Psoas muscle (tissue), 7 donors: ENCODE measurements at regions not wholly inside any gene's neighbourhood (a gene's known extent, or its start where the extent isn't known, plus 50 kb on each side); places are given as distances from the start of the nearest gene placed in this dataset.

ENCODE experiments used
- ATAC-seq, 4 donors: fragments of 200-7000 bp; cut with Tn5 transposase; one replicate each; pipeline ENCODE4 v1.9.1; 2020; ENCODE audit warnings: moderate library complexity in 3 of 4, mild to moderate bottlenecking in 2 of 4
- DNase-seq, 2 donors: peaks; one replicate each; pipeline ENCODE4 v3.0.0-alpha.2; 2020
- H3K27ac ChIP-seq: fragments of 200-600 bp; one replicate; pipeline ENCODE4 v1.8.0; 2022
- H3K27me3 ChIP-seq, 3 donors: fragments of 200-600 bp in 1 of 3; one replicate each; pipeline versions ENCODE4 v1.6.1 to v1.8.0; 2013 to 2022; ENCODE audit warnings: low read length in 2 of 3, mild to moderate bottlenecking in 2 of 3, moderate library complexity in 1 of 3; ENCODE audit not compliant: insufficient read depth in 3 of 3
- H3K36me3 ChIP-seq, 2 donors: fragments of 200-600 bp in 1 of 2; one replicate each; pipeline versions ENCODE4 v1.6.1 to v1.8.0; 2013 to 2022; ENCODE audit warnings: low read depth in 1 of 2, mild to moderate bottlenecking in 1 of 2, moderate library complexity in 1 of 2; ENCODE audit not compliant: insufficient read depth in 1 of 2
- H3K4me1 ChIP-seq: fragments of 200-600 bp; one replicate; pipeline ENCODE4 v1.8.0; 2022
- H3K4me3 ChIP-seq: fragments of 200-600 bp; one replicate; pipeline ENCODE4 v1.8.0; 2022; ENCODE audit warnings: mild to moderate bottlenecking
- H3K9me3 ChIP-seq: fragments of 200-600 bp; one replicate; pipeline ENCODE4 v1.8.0; 2022
- WGBS, 3 donors: extraction: QIAGEN DNeasy Blood & Tissue Kit; methylation state at CpG; one replicate each; pipeline versions ENCODE4 v1.1.6 to v1.1.7; 2013; 5-methylcytosine and 5-hydroxymethylcytosine counted together
- intact Hi-C, 2 donors: fragments of 100-400 bp; cut with DNase I; formaldehyde crosslinking; loops; one replicate each; pipeline versions ENCODE4 v1.11.0 to v1.14.2; 2022
- TF ChIP-seq, protein P1 (sequence below): fragments of 200-600 bp; IDR thresholded peaks from one replicate; pipeline ENCODE4 v1.8.0; 2022; ENCODE audit warnings: antibody characterized with exemption
- donor health status: healthy with polysubstance abuse.
- donor health status: DM: no; HTN: no; CAD: no; lungs with moderate emphysema.
- donor health status: Bipolar disorder and iron deficiency.
- donor health status: healthy.
- donor health status: DM: yes; HTN: yes; CAD: no.
- donor health status: DM: no; HTN: no; CAD: no.
- donor health status: DM: yes; HTN: yes; CAD: no.

DNA sequence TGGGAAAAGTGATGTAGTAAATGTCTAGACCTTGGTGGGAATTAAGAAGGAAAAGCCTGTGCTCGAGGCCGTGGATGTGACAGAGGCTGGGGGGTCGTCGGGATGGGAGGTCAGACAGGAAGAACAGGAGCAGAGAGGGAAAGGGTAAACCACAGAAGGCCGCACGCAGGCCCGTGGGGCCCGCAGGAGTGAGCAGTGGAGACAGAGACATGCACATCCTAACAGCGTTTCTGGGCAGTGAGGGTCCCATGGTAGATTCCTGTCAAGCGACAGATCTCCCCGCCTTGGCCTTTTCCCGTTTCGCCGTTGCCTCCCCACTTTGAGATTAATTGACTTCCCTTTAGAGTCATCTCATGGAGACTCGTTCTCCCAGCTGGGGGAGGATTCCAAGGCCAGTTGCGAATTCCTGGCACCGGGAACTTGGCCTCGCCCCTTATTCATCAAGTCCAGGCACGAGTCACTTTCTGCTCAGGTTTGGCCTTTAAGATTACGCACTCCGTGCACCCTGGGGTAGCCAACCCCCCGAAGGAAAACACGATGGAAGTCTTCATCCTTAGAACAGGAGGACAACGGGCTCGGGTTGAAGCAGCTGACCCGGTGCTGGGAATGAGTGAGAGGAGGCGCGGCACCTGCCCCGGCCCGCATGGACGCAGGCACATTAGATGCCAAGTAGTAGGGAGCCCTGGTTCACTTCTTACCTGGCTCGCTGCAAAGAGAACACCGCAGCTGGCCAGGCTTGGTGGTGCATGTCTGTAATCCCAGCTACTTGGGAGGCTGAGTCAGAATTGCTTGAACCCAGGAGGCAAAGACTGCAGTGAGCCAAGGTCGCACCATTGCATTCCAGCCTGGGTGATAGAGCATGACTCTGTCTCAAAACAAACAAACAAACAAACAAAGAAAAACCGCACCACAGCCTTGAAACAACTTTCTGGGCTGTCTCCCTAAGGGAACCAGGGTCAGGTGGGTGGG, 315.2 kb upstream of the SHH start:
- TF ChIP-seq, protein P1, sequence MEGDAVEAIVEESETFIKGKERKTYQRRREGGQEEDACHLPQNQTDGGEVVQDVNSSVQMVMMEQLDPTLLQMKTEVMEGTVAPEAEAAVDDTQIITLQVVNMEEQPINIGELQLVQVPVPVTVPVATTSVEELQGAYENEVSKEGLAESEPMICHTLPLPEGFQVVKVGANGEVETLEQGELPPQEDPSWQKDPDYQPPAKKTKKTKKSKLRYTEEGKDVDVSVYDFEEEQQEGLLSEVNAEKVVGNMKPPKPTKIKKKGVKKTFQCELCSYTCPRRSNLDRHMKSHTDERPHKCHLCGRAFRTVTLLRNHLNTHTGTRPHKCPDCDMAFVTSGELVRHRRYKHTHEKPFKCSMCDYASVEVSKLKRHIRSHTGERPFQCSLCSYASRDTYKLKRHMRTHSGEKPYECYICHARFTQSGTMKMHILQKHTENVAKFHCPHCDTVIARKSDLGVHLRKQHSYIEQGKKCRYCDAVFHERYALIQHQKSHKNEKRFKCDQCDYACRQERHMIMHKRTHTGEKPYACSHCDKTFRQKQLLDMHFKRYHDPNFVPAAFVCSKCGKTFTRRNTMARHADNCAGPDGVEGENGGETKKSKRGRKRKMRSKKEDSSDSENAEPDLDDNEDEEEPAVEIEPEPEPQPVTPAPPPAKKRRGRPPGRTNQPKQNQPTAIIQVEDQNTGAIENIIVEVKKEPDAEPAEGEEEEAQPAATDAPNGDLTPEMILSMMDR = no peak
- Histone ChIP-seq H3K9me3 (no peaks in the 10 kb centered on the region), H3K36me3 (no peaks in the 10 kb centered on the region), H3K27ac (no peak overlapping the region), H3K27me3 (peaks cover 0 to 2% (median 0%) of the 10 kb centered on the region in 3 donors), H3K4me1 (no peaks in the 10 kb centered on the region), H3K4me3 (no peak overlapping the region)
- DNase-seq (no peak), ATAC-seq (no peak)
- 71 to 79% (median 76%) methylated on average over 35 of the region's 35 CpGs for WGBS, 3 donors
- intact Hi-C loops = no loop called here

DNA sequence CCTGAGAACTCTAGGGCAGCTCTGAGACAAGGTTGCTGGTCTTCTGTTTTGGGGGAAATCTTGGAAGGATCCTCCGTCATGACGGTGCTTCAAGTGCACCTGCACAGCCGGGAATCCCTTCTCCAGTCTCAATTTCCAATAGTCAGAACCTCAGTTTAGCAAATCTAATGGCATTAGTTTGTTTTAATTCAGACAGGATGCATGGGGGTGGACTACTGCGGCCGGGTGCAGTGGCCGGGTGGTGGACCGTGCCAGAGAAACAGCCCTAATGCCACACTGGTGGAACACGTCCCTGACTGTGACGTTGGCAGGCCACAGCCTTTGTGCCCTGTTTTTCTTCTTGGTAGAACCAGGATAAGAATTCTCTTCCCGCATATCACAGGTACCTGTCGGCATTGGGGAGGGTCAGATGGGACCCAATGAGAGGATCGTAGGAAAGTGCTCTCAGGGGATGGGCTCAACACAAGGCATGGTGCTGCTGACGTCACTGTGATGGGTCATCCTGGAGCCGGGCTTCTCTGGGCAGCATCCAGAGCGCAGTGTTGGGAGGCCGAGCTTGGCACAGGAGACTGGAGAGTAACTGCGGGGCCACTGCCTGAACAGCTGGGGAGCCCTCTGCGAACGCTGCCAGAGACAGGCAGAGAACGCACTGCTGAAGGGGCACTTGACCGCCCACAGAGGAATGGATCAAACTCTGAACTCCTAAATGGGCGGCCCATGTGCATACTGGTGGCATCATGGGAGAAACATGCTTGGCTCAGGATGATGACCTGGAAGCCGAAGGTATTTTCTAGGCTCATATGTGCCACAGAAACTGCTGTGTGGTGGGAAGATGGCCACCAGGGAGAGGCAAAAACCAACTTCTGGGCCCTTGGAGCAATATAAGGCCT, 313.8 kb upstream of the SHH start:
- Histone ChIP-seq H3K36me3 (no peaks in the 10 kb centered on the region), H3K9me3 (no peaks in the 10 kb centered on the region), H3K27me3 (peaks cover 0 to 2% (median 0%) of the 10 kb centered on the region in 3 donors), H3K4me1 (no peaks in the 10 kb centered on the region), H3K4me3 (no peak overlapping the region), H3K27ac (no peak overlapping the region)
- no peak for ATAC-seq
- WGBS, 3 donors = 71 to 76% (median 75%) methylated on average over 23 of the region's 23 CpGs
- DNase-seq = no peak
- TF ChIP-seq, protein P1 = no peak
- intact Hi-C loops = no loop called here

DNA sequence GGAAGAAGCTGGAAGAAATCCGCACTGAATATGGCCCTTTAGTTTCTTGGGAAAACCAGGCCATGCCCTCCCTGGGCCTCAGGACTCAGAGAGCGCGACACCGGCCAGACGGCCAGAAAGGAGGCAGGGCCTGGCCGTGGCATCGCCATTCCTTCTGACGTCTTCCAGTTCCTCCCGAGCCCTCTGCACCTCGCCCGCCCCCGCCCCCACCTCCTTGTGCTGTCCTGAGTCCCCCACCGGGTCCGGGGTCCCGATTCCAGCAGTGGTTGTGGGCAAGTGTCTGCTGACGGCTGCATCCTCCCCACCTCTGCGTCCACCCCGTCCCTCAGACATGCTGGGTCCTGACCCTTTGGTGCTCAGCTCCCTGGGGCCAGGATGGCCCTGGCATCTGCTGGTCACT, 312.1 kb upstream of the SHH start:
- WGBS, 3 donors = 82 to 86% (median 84%) methylated on average over 18 of the region's 18 CpGs
- no peak for ATAC-seq

DNA sequence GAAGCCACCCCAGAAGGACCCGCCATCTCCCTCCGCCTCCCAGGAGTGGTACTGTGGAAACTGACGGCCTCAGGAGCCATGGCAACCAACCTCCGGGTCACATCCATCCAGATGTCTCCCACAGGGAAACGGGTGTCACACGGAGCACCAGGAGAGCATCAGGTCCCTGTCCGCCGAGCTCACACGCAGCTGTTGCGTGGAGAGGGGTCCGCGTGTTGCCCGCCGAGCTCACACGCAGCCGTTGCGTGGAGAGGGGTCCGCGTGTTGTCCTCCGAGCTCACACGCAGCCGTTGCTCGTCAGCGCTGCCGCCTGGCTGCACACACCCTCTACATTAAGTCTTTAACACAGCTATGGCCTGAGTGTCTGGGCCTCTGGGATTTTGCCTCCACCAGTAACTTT, 311.1 kb upstream of the SHH start:
- WGBS, 3 donors = 88 to 91% (median 89%) methylated on average over 25 of the region's 25 CpGs
- ATAC-seq = no peak
- no peaks in the 10 kb centered on the region for H3K4me1 ChIP-seq
- TF ChIP-seq, protein P1 = no peak
- no peaks in the 10 kb centered on the region for H3K36me3 ChIP-seq
- no peak for DNase-seq
- no peaks in the 10 kb centered on the region for H3K9me3 ChIP-seq
- no peak overlapping the region for H3K4me3 ChIP-seq
- intact Hi-C loops = no loop called here
- H3K27ac ChIP-seq = no peak overlapping the region
- H3K27me3 ChIP-seq = no peaks in the 10 kb centered on the region

More for the DNA sequence above, 312.1 kb upstream of the SHH start:
- TF ChIP-seq, protein P1 = no peak
- Histone ChIP-seq H3K27ac (no peak overlapping the region), H3K9me3 (no peaks in the 10 kb centered on the region), H3K36me3 (no peaks in the 10 kb centered on the region), H3K4me1 (no peaks in the 10 kb centered on the region), H3K4me3 (no peak overlapping the region), H3K27me3 (no peaks in the 10 kb centered on the region)
- intact Hi-C loops = no loop called here
- DNase-seq = no peak
